HL-60 (cell line): ENCODE measurements at regions not wholly inside any gene's neighbourhood (a gene's known extent, or its start where the extent isn't known, plus 50 kb on each side); places are given as distances from the start of the nearest gene placed in this dataset.

Experiments used
- GABPA ChIP-seq: IDR thresholded peaks from 2 replicates; pipeline ENCODE4 v1.6.1; 2012; ENCODE audit warnings: low read depth
- TF ChIP-seq, protein P1 (sequence below): IDR thresholded peaks from one replicate; pipeline ENCODE4 v1.5.1; 2011; ENCODE audit warnings: low read length, control low read depth, inconsistent platforms; ENCODE audit not compliant: insufficient read depth

DNA sequence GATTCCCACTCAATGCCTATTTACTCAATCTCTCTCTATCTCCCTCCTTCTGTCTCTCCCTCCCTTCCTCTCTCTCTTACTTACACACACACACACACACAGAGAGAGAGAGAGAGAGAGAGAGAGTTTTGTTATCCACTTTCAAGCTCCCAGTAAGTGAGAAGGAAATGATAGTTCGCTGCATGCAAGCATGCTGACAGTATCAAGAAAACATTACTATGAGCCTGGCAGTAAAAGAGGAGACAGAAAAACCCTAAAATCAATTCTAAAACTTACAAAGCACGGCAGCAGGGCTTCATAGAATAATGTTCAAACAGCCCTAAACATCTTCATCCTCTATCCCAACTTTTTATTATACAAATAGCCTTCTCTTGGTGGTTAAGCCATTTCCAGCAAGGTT, 171.9 kb downstream of the FOXO1 start:
- TF ChIP-seq, protein P1, sequence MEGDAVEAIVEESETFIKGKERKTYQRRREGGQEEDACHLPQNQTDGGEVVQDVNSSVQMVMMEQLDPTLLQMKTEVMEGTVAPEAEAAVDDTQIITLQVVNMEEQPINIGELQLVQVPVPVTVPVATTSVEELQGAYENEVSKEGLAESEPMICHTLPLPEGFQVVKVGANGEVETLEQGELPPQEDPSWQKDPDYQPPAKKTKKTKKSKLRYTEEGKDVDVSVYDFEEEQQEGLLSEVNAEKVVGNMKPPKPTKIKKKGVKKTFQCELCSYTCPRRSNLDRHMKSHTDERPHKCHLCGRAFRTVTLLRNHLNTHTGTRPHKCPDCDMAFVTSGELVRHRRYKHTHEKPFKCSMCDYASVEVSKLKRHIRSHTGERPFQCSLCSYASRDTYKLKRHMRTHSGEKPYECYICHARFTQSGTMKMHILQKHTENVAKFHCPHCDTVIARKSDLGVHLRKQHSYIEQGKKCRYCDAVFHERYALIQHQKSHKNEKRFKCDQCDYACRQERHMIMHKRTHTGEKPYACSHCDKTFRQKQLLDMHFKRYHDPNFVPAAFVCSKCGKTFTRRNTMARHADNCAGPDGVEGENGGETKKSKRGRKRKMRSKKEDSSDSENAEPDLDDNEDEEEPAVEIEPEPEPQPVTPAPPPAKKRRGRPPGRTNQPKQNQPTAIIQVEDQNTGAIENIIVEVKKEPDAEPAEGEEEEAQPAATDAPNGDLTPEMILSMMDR = no peak
- no peak for TF ChIP-seq GABPA
